Kidney (tissue), 13 donors: ENCODE measurements at regions not wholly inside any gene's neighbourhood (a gene's known extent, or its start where the extent isn't known, plus 50 kb on each side); places are given as distances from the start of the nearest gene placed in this dataset.

Source experiments
- DNase-seq, 5 donors: peaks; one replicate each; pipeline ENCODE4 v3.0.0-alpha.2; 2013 to 2020
- FAIRE-seq: peaks from 2 replicates; lab custom pipeline; 2012; peaks lifted over from hg19 to GRCh38; lab: Jason Lieb, UNC
- H3K27ac ChIP-seq, 2 donors: one replicate each; pipeline ENCODE4 v1.7.0; 2013; ENCODE audit warnings: low read depth in 2 of 2, low read length in 2 of 2, inconsistent platforms in 1 of 2
- H3K27me3 ChIP-seq: one replicate; pipeline ENCODE4 v1.7.1; 2013; ENCODE audit warnings: low read length, inconsistent platforms; ENCODE audit not compliant: control insufficient read depth, insufficient read depth
- H3K36me3 ChIP-seq, 3 donors: one replicate each; pipeline versions ENCODE4 v1.7.0 to v1.7.1; 2013; ENCODE audit warnings: low read length in 3 of 3, control low read depth in 1 of 3, inconsistent platforms in 1 of 3; ENCODE audit not compliant: insufficient read depth in 3 of 3, control insufficient read depth in 2 of 3
- H3K4me1 ChIP-seq, 3 donors: one replicate each; pipeline versions ENCODE4 v1.7.0 to v1.7.1; 2013; ENCODE audit warnings: low read length in 3 of 3, inconsistent platforms in 1 of 3, low read depth in 1 of 3; ENCODE audit not compliant: control insufficient read depth in 2 of 3, insufficient read depth in 2 of 3
- H3K4me3 ChIP-seq, 3 donors: one replicate each; pipeline versions ENCODE4 v1.7.0 to v1.8.1; 2013; ENCODE audit warnings: low read length in 3 of 3, control low read depth in 1 of 3, inconsistent platforms in 1 of 3
- H3K9ac ChIP-seq, 3 donors: one replicate each; pipeline versions ENCODE4 v1.7.0 to v1.7.1; 2013; ENCODE audit warnings: low read length in 3 of 3, control low read depth in 1 of 3, inconsistent platforms in 1 of 3
- H3K9me3 ChIP-seq, 3 donors: one replicate each; pipeline versions ENCODE4 v1.7.0 to v1.7.1; 2013; ENCODE audit warnings: low read length in 3 of 3, control low read depth in 1 of 3, inconsistent platforms in 1 of 3; ENCODE audit not compliant: control insufficient read depth in 2 of 3, insufficient read depth in 1 of 3
- intact Hi-C: fragments of 100-400 bp; cut with DNase I; formaldehyde crosslinking; loops from one replicate; pipeline ENCODE4 v1.11.1; 2022
- TF ChIP-seq, protein P1 (sequence below): IDR thresholded peaks from 3 replicates; pipeline ENCODE4 v1.5.1; 2012; ENCODE audit warnings: mild to moderate bottlenecking, moderate library complexity, borderline replicate concordance; ENCODE audit not compliant: insufficient read depth; ENCODE audit errors: extremely low read depth
- donor health status: control.
- donor health status: control.
- donor health status: control.
- donor health status: control.
- donor health status: control.
- donor health status: DM: yes; HTN: yes; CAD: no.
- donor health status: Normal renal cell carcinoma (clear cell type).

DNA sequence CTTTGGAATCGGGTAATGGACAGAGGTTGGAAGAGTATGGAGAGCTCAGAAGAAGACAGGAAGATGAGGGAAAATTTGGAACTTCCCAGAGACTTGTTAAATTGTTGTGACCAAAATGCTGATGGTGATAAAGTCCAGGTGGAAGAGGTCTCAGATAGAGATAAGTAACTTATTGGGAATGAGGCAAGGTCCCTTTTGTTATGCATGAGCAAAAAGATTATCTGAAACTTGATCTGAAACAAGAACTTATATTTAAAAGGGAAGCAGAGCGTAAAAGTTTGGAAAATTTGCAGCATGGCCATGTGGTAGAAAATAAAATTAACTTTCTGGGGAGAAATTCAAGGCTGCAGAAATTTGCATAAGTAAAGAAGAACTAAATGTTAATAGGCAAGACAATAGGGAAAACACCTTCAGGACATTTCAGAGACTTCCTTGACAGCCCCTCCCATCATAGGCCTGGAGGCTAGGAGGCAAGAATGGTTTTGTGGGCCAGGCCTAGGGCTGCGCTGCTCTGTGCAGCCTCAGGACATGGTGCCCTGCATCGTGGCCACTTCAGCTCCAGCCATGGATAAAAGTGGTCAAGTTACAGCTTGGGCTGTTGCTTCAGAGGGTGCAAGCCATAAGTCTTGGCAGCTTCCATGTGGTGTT lies 425.7 kb upstream of the PRICKLE1 start:
- no peaks in the 10 kb centered on the region for H3K9me3 ChIP-seq
- DNase-seq (no peak), FAIRE-seq (no peak)
- H3K4me1 ChIP-seq = no peaks in the 10 kb centered on the region
- no peak overlapping the region for H3K4me3 ChIP-seq
- TF ChIP-seq, protein P1, sequence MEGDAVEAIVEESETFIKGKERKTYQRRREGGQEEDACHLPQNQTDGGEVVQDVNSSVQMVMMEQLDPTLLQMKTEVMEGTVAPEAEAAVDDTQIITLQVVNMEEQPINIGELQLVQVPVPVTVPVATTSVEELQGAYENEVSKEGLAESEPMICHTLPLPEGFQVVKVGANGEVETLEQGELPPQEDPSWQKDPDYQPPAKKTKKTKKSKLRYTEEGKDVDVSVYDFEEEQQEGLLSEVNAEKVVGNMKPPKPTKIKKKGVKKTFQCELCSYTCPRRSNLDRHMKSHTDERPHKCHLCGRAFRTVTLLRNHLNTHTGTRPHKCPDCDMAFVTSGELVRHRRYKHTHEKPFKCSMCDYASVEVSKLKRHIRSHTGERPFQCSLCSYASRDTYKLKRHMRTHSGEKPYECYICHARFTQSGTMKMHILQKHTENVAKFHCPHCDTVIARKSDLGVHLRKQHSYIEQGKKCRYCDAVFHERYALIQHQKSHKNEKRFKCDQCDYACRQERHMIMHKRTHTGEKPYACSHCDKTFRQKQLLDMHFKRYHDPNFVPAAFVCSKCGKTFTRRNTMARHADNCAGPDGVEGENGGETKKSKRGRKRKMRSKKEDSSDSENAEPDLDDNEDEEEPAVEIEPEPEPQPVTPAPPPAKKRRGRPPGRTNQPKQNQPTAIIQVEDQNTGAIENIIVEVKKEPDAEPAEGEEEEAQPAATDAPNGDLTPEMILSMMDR = no peak
- no peaks in the 10 kb centered on the region for H3K27me3 ChIP-seq
- H3K36me3 ChIP-seq = no peaks in the 10 kb centered on the region
- intact Hi-C loops = no loop called here
- H3K9ac ChIP-seq = no peak overlapping the region
- H3K27ac ChIP-seq = no peak overlapping the region

DNA sequence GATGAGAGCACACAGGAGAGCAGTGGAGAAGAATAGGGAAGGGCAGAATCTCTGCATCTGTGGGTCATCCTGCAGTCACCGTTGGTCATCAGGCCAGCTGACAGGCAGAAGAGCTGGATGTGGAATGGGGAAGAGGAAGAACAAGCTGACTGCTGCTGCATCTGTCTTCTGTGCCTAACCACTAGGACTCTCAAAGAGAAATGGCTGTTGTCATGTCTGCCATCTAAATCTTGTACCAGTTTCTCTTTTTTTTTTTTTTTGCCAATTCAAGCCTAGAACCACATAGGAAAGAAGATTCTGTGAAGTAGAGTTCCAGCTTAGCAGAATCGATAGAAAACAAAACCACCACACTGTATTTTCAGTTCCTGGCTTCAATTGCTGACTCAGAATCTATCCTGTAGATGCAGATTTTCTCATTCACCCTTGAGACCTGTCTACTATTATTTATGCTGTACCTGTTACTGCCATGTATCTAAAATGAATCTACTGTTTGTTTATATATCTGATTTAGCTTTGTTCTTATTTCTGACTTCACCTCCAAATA lies 421.9 kb upstream of the PRICKLE1 start:
- Histone ChIP-seq H3K27me3 (no peaks in the 10 kb centered on the region), H3K4me1 (no peaks in the 10 kb centered on the region), H3K9ac (no peak overlapping the region), H3K36me3 (no peaks in the 10 kb centered on the region), H3K9me3 (no peaks in the 10 kb centered on the region), H3K4me3 (no peak overlapping the region), H3K27ac (no peak overlapping the region)
- TF ChIP-seq, protein P1 = no peak
- intact Hi-C loops = no loop called here
- DNase-seq = no peak
- FAIRE-seq = no peak

DNA sequence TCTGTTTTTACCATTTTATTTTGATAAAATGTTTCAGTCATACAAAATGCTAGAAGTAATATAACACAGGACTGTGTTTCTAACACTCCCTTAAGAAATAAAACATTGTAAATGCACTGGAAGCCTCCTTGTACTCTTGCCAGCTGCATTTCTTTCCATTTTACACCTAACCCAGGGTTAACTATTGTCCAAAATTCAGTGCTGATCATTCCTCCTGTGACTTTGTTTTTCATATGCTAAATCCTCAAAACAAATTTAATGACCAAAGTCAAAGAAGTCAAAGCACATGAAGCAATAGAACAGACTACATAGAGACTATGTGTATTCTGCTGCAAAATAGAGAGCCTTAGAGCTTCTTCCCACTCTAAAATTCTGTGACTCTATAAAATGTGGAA lies 420.3 kb upstream of the PRICKLE1 start:
- DNase-seq (peak in 2 of 5 donors; percentile 27 to 66), FAIRE-seq (no peak)
- TF ChIP-seq, protein P1 = no peak
- Histone ChIP-seq H3K9me3 (no peaks in the 10 kb centered on the region), H3K4me3 (no peak overlapping the region), H3K27me3 (no peaks in the 10 kb centered on the region), H3K36me3 (no peaks in the 10 kb centered on the region), H3K4me1 (no peaks in the 10 kb centered on the region), H3K27ac (no peak overlapping the region), H3K9ac (no peak overlapping the region)
- intact Hi-C loops = no loop called here
